ENCODE measurements at regions not wholly inside any gene's neighbourhood (a gene's known extent, or its start where the extent isn't known, plus 50 kb on each side); places are given as distances from the start of the nearest gene placed in this dataset.

- DNase-seq (ENCODE audit: low read depth, low spot score), result no peak
- H3K4me3 ChIP-seq (ENCODE audit: insufficient read length, low read depth), result no peak overlapping the region
- H3K27me3 ChIP-seq (ENCODE audit: insufficient read depth, insufficient read length), result no peaks in the 10 kb centered on the region
- no peak overlapping the region for H3K9ac ChIP-seq (ENCODE audit: insufficient read length, low read depth)
- no peaks in the 10 kb centered on the region for H3K36me3 ChIP-seq (ENCODE audit: insufficient read depth, insufficient read length, low read length)
- TF ChIP-seq YY1 (IDR thresholded peaks at IDR 0.05; ENCODE audit: insufficient read depth, insufficient read length) (no peak), SUZ12 (IDR thresholded peaks at IDR 0.05; ENCODE audit: extremely low read depth, insufficient read depth, insufficient read length) (no peak), ZNF274 (IDR thresholded peaks at IDR 0.05; ENCODE audit: low read depth, low read length) (no peak)
- no peaks in the 10 kb centered on the region for H3K9me3 ChIP-seq (ENCODE audit: insufficient read depth, low read length)
- no peaks in the 10 kb centered on the region for H3K4me1 ChIP-seq (ENCODE audit: insufficient read depth, insufficient read length)
Measured at GRCh38 chrX:77143907-77144306, 303.3 kb upstream of the FGF16 start.

- Histone ChIP-seq H3K36me3 (ENCODE audit: insufficient read depth, insufficient read length, low read length) (no peaks in the 10 kb centered on the region), H3K4me3 (ENCODE audit: insufficient read length, low read depth) (no peak overlapping the region), H3K27me3 (ENCODE audit: insufficient read depth, insufficient read length) (no peaks in the 10 kb centered on the region), H3K9ac (ENCODE audit: insufficient read length, low read depth) (no peak overlapping the region), H3K4me1 (ENCODE audit: insufficient read depth, insufficient read length) (no peaks in the 10 kb centered on the region), H3K9me3 (ENCODE audit: insufficient read depth, low read length) (no peaks in the 10 kb centered on the region)
- DNase-seq (ENCODE audit: low read depth, low spot score), result peak; percentile 35
- TF ChIP-seq ZNF274 (IDR thresholded peaks at IDR 0.05; ENCODE audit: low read depth, low read length) (no peak), SUZ12 (IDR thresholded peaks at IDR 0.05; ENCODE audit: extremely low read depth, insufficient read depth, insufficient read length) (no peak), YY1 (IDR thresholded peaks at IDR 0.05; ENCODE audit: insufficient read depth, insufficient read length) (no peak)
Measured at GRCh38 chrX:77160301-77160700, 286.9 kb upstream of the FGF16 start.

GRCh38 chrX:77162777-77163176 lies 284.4 kb upstream of the FGF16 start:
- H3K9me3 ChIP-seq (ENCODE audit: insufficient read depth, low read length), result no peaks in the 10 kb centered on the region
- TF ChIP-seq SUZ12 (IDR thresholded peaks at IDR 0.05; ENCODE audit: extremely low read depth, insufficient read depth, insufficient read length) (no peak), ZNF274 (IDR thresholded peaks at IDR 0.05; ENCODE audit: low read depth, low read length) (no peak), YY1 (IDR thresholded peaks at IDR 0.05; ENCODE audit: insufficient read depth, insufficient read length) (no peak)
- H3K27me3 ChIP-seq (ENCODE audit: insufficient read depth, insufficient read length), result no peaks in the 10 kb centered on the region
- DNase-seq (ENCODE audit: low read depth, low spot score), result no peak
- H3K4me1 ChIP-seq (ENCODE audit: insufficient read depth, insufficient read length), result no peaks in the 10 kb centered on the region
- no peaks in the 10 kb centered on the region for H3K36me3 ChIP-seq (ENCODE audit: insufficient read depth, insufficient read length, low read length)
- H3K9ac ChIP-seq (ENCODE audit: insufficient read length, low read depth), result no peak overlapping the region
- no peak overlapping the region for H3K4me3 ChIP-seq (ENCODE audit: insufficient read length, low read depth)

- DNase-seq (ENCODE audit: low read depth, low spot score), result no peak
- Histone ChIP-seq H3K27me3 (ENCODE audit: insufficient read depth, insufficient read length) (no peaks in the 10 kb centered on the region), H3K9ac (ENCODE audit: insufficient read length, low read depth) (no peak overlapping the region), H3K4me3 (ENCODE audit: insufficient read length, low read depth) (no peak overlapping the region), H3K9me3 (ENCODE audit: insufficient read depth, low read length) (no peaks in the 10 kb centered on the region), H3K4me1 (ENCODE audit: insufficient read depth, insufficient read length) (no peaks in the 10 kb centered on the region), H3K36me3 (ENCODE audit: insufficient read depth, insufficient read length, low read length) (no peaks in the 10 kb centered on the region)
- TF ChIP-seq SUZ12 (IDR thresholded peaks at IDR 0.05; ENCODE audit: extremely low read depth, insufficient read depth, insufficient read length), result no peak
- TF ChIP-seq YY1 (IDR thresholded peaks at IDR 0.05; ENCODE audit: insufficient read depth, insufficient read length), result no peak
- TF ChIP-seq ZNF274 (IDR thresholded peaks at IDR 0.05; ENCODE audit: low read depth, low read length), result no peak
Measured at GRCh38 chrX:77167993-77168392, 279.2 kb upstream of the FGF16 start.

DNA sequence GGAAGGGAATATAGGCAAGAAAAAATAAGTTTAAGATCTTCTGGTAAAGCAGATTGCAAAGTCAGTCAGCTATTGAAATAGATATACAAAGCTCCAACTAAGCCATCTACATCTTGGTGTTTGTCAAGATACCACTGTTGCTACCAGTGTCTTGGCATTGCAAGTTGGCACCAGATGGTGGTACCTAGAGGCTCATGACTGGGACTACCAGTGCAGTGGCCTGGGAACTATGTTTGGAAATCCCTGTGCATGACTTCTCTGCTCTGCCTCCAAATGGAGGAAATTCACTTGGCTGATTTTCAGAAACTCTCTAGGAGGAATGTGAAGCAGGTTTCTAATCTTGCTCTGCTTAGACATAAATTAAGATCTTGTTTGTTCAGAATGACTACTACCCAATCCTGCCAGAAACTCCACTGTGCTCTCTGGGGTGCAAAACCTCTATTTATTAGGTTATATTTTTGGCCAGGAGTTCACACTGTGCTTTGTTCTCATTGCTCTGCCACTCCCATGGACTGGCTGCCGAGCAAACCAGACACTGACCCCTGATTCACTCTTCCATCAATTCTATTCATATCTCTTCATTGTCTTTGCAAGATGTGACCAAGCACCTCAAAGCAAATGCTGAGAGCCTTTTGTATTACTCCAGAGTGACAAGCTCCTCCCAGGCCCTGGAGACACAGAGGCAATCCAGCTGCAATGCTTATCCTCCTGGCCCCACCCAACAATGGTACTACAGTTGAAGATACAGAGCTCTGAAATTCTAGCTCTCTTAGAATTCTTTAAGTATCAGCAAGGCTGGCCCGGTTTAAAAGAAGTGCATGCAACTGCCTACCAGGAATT lies 272.3 kb upstream of the FGF16 start:
- no peak overlapping the region for H3K9ac ChIP-seq (ENCODE audit: insufficient read length, low read depth)
- H3K9me3 ChIP-seq (ENCODE audit: insufficient read depth, low read length), result no peaks in the 10 kb centered on the region
- no peak for TF ChIP-seq ZNF274 (IDR thresholded peaks at IDR 0.05; ENCODE audit: low read depth, low read length)
- TF ChIP-seq SUZ12 (IDR thresholded peaks at IDR 0.05; ENCODE audit: extremely low read depth, insufficient read depth, insufficient read length), result no peak
- TF ChIP-seq YY1 (IDR thresholded peaks at IDR 0.05; ENCODE audit: insufficient read depth, insufficient read length), result no peak
- H3K4me1 ChIP-seq (ENCODE audit: insufficient read depth, insufficient read length), result no peaks in the 10 kb centered on the region
- DNase-seq (ENCODE audit: low read depth, low spot score), result no peak
- no peaks in the 10 kb centered on the region for H3K36me3 ChIP-seq (ENCODE audit: insufficient read depth, insufficient read length, low read length)
- no peak overlapping the region for H3K4me3 ChIP-seq (ENCODE audit: insufficient read length, low read depth)
- H3K27me3 ChIP-seq (ENCODE audit: insufficient read depth, insufficient read length), result no peaks in the 10 kb centered on the region

GRCh38 chrX:77200663-77201062 lies 246.5 kb upstream of the FGF16 start:
- no peak for DNase-seq (ENCODE audit: low read depth, low spot score)

GRCh38 chrX:77223046-77223445 lies 224.1 kb upstream of the FGF16 start:
- Histone ChIP-seq H3K4me3 (ENCODE audit: insufficient read length, low read depth) (no peak overlapping the region), H3K4me1 (ENCODE audit: insufficient read depth, insufficient read length) (no peaks in the 10 kb centered on the region), H3K27me3 (ENCODE audit: insufficient read depth, insufficient read length) (peaks cover 59% of the 10 kb centered on the region), H3K9ac (ENCODE audit: insufficient read length, low read depth) (no peak overlapping the region), H3K9me3 (ENCODE audit: insufficient read depth, low read length) (peaks cover 5% of the 10 kb centered on the region; the same call in 1 of the 2 replicates), H3K36me3 (ENCODE audit: insufficient read depth, insufficient read length, low read length) (no peaks in the 10 kb centered on the region)
- no peak for TF ChIP-seq ZNF274 (IDR thresholded peaks at IDR 0.05; ENCODE audit: low read depth, low read length)
- TF ChIP-seq SUZ12 (IDR thresholded peaks at IDR 0.05; ENCODE audit: extremely low read depth, insufficient read depth, insufficient read length), result no peak
- no peak for TF ChIP-seq YY1 (IDR thresholded peaks at IDR 0.05; ENCODE audit: insufficient read depth, insufficient read length)
- no peak for DNase-seq (ENCODE audit: low read depth, low spot score)

More at GRCh38 chrX:77200663-77201062, 246.5 kb upstream of the FGF16 start:
- Histone ChIP-seq H3K9me3 (ENCODE audit: insufficient read depth, low read length) (no peaks in the 10 kb centered on the region), H3K4me3 (ENCODE audit: insufficient read length, low read depth) (no peak overlapping the region), H3K9ac (ENCODE audit: insufficient read length, low read depth) (no peak overlapping the region), H3K36me3 (ENCODE audit: insufficient read depth, insufficient read length, low read length) (no peaks in the 10 kb centered on the region), H3K4me1 (ENCODE audit: insufficient read depth, insufficient read length) (no peaks in the 10 kb centered on the region), H3K27me3 (ENCODE audit: insufficient read depth, insufficient read length) (no peaks in the 10 kb centered on the region)
- TF ChIP-seq SUZ12 (IDR thresholded peaks at IDR 0.05; ENCODE audit: extremely low read depth, insufficient read depth, insufficient read length) (no peak), YY1 (IDR thresholded peaks at IDR 0.05; ENCODE audit: insufficient read depth, insufficient read length) (no peak), ZNF274 (IDR thresholded peaks at IDR 0.05; ENCODE audit: low read depth, low read length) (no peak)

Measured in NT2/D1 (cell line).